ENCODE measurements at regions not wholly inside any gene's neighbourhood (a gene's known extent, or its start where the extent isn't known, plus 50 kb on each side); places are given as distances from the start of the nearest gene placed in this dataset.
"Not testable (repeated sequence)": the region's sequence is repeated elsewhere in the genome, so short reads cannot be mapped to it uniquely, and the experiment has no call there.

GRCh38 chr6:11373208-11373607 lies 140.7 kb upstream of the NEDD9 start:
- H4K20me1 ChIP-seq (ENCODE audit: insufficient read depth, low read length), result no peaks in the 10 kb centered on the region
- no peak overlapping the region for H3K9ac ChIP-seq (ENCODE audit: low read length)
- H3K9me3 ChIP-seq (ENCODE audit: low read length), result no peaks in the 10 kb centered on the region
- no peak overlapping the region for H2AFZ ChIP-seq (ENCODE audit: low read length)
- H3F3A ChIP-seq (ENCODE audit: insufficient read depth, low read length), result no peaks in the 10 kb centered on the region
- H3K9me2 ChIP-seq (ENCODE audit: low read depth, low read length), result no peaks in the 10 kb centered on the region
- H3K4me2 ChIP-seq (ENCODE audit: low read length), result no peak overlapping the region
- peaks cover 35% of the 10 kb centered on the region for H3K36me3 ChIP-seq (ENCODE audit: insufficient read depth, low read length)
- H3K79me2 ChIP-seq (ENCODE audit: insufficient read depth, low read length), result peaks cover 17% of the 10 kb centered on the region; the same call in 1 of the 2 replicates
- peaks cover 27% of the 10 kb centered on the region for H3K4me1 ChIP-seq (ENCODE audit: insufficient read depth, low read length, severe bottlenecking)
- no peak overlapping the region for H3K27ac ChIP-seq (ENCODE audit: low read depth, low read length, poor library complexity, severe bottlenecking)
- H3K27me3 ChIP-seq (ENCODE audit: insufficient read depth, low read length), result no peaks in the 10 kb centered on the region
- TF ChIP-seq EZH2 (IDR thresholded peaks at IDR 0.05; ENCODE audit: borderline replicate concordance, low read length) (no peak), CTCF (IDR thresholded peaks at IDR 0.05; ENCODE audit: low read length) (no peak)
- no peak overlapping the region for H3K4me3 ChIP-seq (ENCODE audit: low read depth, low read length, poor library complexity, severe bottlenecking)

DNA sequence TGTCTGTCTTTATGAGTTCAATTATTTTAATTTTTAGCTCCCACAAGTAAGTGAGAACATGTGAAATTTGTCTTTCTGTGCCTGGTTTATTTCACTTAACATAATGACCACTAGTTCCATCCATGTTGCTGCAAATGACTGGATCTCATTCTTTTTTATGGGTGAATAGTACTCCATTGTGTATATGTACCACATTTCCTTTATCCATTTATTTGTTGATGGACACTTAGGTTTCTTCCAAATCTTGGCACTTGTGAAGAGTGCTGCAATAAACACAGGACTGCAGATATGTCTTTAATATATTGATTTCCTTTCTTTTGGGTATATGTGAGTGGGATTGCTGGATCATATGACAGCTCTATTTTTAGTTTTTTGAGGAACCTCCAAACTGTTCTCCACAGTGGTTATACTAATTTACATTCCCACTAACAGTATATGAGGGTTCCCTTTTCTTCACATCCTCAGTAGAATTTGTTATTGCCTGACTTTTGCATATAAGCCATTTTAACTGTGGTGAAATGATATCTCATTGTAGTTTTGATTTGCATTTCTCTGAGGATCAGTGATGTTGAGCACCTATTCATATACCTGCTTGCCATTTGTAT lies 139.8 kb upstream of the NEDD9 start:
- Histone ChIP-seq H3K36me3 (ENCODE audit: insufficient read depth, low read length) (peaks cover 28% of the 10 kb centered on the region), H3K79me2 (ENCODE audit: insufficient read depth, low read length) (peaks cover 17% of the 10 kb centered on the region; the same call in 1 of the 2 replicates), H3K4me1 (ENCODE audit: insufficient read depth, low read length, severe bottlenecking) (peaks cover 27% of the 10 kb centered on the region)
- not testable (repeated sequence) for H3K27ac ChIP-seq (ENCODE audit: low read depth, low read length, poor library complexity, severe bottlenecking); H3K4me2 ChIP-seq (ENCODE audit: low read length); H4K20me1 ChIP-seq (ENCODE audit: insufficient read depth, low read length); H3K9me3 ChIP-seq (ENCODE audit: low read length); H3K9me2 ChIP-seq (ENCODE audit: low read depth, low read length); H3K27me3 ChIP-seq (ENCODE audit: insufficient read depth, low read length); H2AFZ ChIP-seq (ENCODE audit: low read length); H3K4me3 ChIP-seq (ENCODE audit: low read depth, low read length, poor library complexity, severe bottlenecking); H3F3A ChIP-seq (ENCODE audit: insufficient read depth, low read length); H3K9ac ChIP-seq (ENCODE audit: low read length)

- Histone ChIP-seq H3K4me2 (ENCODE audit: low read length) (no peak overlapping the region), H3K9me2 (ENCODE audit: low read depth, low read length) (no peaks in the 10 kb centered on the region), H3K4me3 (ENCODE audit: low read depth, low read length, poor library complexity, severe bottlenecking) (no peak overlapping the region), H3K36me3 (ENCODE audit: insufficient read depth, low read length) (0 out of 2 replicates have a peak, but pooled peaks cover 11% of the 10 kb centered on the region), H2AFZ (ENCODE audit: low read length) (no peak overlapping the region), H3K79me2 (ENCODE audit: insufficient read depth, low read length) (peaks cover 17% of the 10 kb centered on the region; the same call in 1 of the 2 replicates), H3K4me1 (ENCODE audit: insufficient read depth, low read length, severe bottlenecking) (peaks cover 30% of the 10 kb centered on the region), H3F3A (ENCODE audit: insufficient read depth, low read length) (no peaks in the 10 kb centered on the region), H3K9me3 (ENCODE audit: low read length) (no peaks in the 10 kb centered on the region), H4K20me1 (ENCODE audit: insufficient read depth, low read length) (no peaks in the 10 kb centered on the region), H3K27me3 (ENCODE audit: insufficient read depth, low read length) (no peaks in the 10 kb centered on the region), H3K27ac (ENCODE audit: low read depth, low read length, poor library complexity, severe bottlenecking) (no peak overlapping the region), H3K9ac (ENCODE audit: low read length) (no peak overlapping the region)
- TF ChIP-seq CTCF (IDR thresholded peaks at IDR 0.05; ENCODE audit: low read length), result no peak
- no peak for TF ChIP-seq EZH2 (IDR thresholded peaks at IDR 0.05; ENCODE audit: borderline replicate concordance, low read length)
Measured at GRCh38 chr6:11370191-11371018, 137.9 kb upstream of the NEDD9 start.
